ENCODE measurements at regions not wholly inside any gene's neighbourhood (a gene's known extent, or its start where the extent isn't known, plus 50 kb on each side); places are given as distances from the start of the nearest gene placed in this dataset.

DNA sequence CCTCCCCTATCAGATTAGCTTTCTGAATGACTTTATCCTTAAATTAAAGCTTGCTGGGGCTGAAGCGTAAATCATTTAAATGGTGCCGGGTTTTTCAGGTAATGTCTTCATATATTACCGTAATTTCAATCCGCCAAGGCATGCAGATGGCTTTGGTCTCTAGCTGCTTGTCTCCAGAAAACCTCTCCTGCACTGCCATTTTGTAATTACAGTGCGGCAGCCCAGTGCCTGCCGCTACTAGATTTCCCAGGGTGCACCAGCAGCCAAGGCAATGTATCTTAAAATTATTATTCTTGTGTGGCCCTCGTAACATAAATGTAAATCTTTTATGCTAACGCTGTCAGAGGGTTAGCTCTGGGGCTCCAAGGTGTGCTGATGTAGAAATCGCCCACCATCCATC is 208.5 kb downstream of the TMEM114 start:
- Histone ChIP-seq H3K9me3 (peaks cover 0 to 2% (median 0%) of the 10 kb centered on the region in 4 donors), H3K4me1 (no peaks in the 10 kb centered on the region), H3K27me3 (no peaks in the 10 kb centered on the region), H3K27ac (replicated peaks in 1 of 4) (no peak overlapping the region), H3K4me3 (no peak overlapping the region), H3K36me3 (no peaks in the 10 kb centered on the region)
- no peak for DNase-seq (ENCODE audit: extremely low spot score)
- WGBS, result 92% methylated on average over 9 of the region's 9 CpGs
- TF ChIP-seq POLR2AphosphoS5 (IDR thresholded peaks at IDR 0.05), result no peak
- TF ChIP-seq EP300 (IDR thresholded peaks at IDR 0.05), result no peak
- TF ChIP-seq POLR2A (IDR thresholded peaks at IDR 0.05; ENCODE audit: low read depth), result no peak
- TF ChIP-seq CTCF (IDR thresholded peaks at IDR 0.05), result no peak
- intact Hi-C loops (cut with DNase I), result no loop called here

DNA sequence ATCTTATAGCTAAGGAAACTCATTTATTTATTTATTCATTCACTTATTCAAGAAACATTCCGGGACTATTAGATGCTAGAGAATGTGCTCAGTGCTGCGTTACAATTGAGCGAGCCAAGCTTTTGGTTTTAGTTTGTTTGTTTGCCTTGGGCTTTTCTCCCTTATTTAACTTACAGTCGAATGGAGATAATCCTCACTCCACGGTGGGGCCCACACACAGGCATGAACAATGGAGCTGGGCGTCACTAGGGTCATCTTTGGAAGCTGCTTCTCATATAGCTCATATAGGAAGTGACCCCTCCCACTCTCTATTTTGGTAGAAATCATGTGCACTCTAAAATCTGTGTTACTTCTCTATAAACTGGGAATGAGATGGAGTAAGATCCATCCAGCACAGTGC is 210.0 kb downstream of the TMEM114 start:
- Histone ChIP-seq H3K4me3 (no peak overlapping the region), H3K4me1 (no peaks in the 10 kb centered on the region), H3K36me3 (no peaks in the 10 kb centered on the region), H3K27me3 (no peaks in the 10 kb centered on the region), H3K9me3 (peaks cover 0 to 2% (median 0%) of the 10 kb centered on the region in 4 donors), H3K27ac (replicated peaks in 1 of 4) (no peak overlapping the region)
- DNase-seq (ENCODE audit: extremely low spot score), result no peak
- WGBS, result 68% methylated on average over 6 of the region's 6 CpGs
- TF ChIP-seq POLR2AphosphoS5 (IDR thresholded peaks at IDR 0.05) (no peak), EP300 (IDR thresholded peaks at IDR 0.05) (no peak), POLR2A (IDR thresholded peaks at IDR 0.05; ENCODE audit: low read depth) (no peak), CTCF (IDR thresholded peaks at IDR 0.05) (no peak)
- intact Hi-C loops (cut with DNase I), result no loop called here

DNA sequence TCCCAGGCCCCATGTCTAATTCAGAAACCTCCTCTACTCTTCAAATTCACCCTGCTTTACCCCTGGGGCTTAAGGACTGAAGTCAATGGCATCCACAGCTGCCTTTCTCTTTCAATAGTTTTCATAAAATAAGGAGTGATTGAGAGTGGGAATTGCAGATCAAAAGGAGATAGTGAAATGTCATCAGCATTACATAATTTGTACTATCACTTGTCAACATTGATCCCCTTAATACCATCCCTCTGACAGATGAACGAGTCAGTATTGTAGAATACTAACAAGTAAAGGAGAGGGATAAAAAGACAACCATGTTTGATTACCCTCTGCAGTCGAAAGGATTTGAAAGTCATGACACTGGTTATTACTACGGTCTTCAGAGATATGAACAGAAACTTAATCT is 212.4 kb downstream of the TMEM114 start:
- no peak for DNase-seq (ENCODE audit: extremely low spot score)
- no peak for TF ChIP-seq POLR2AphosphoS5 (IDR thresholded peaks at IDR 0.05)
- no peak for TF ChIP-seq CTCF (IDR thresholded peaks at IDR 0.05)
- TF ChIP-seq EP300 (IDR thresholded peaks at IDR 0.05), result no peak
- TF ChIP-seq POLR2A (IDR thresholded peaks at IDR 0.05; ENCODE audit: low read depth), result no peak
- no peaks in the 10 kb centered on the region for H3K27me3 ChIP-seq
- H3K4me1 ChIP-seq, result no peaks in the 10 kb centered on the region
- intact Hi-C loops (cut with DNase I), result no loop called here
- no peaks in the 10 kb centered on the region for H3K36me3 ChIP-seq
- H3K4me3 ChIP-seq, result no peak overlapping the region
- WGBS, result 79% methylated on average over 3 of the region's 3 CpGs
- H3K27ac ChIP-seq (replicated peaks in 1 of 4), result no peak overlapping the region
- H3K9me3 ChIP-seq, result peaks cover 0 to 2% (median 0%) of the 10 kb centered on the region in 4 donors

DNA sequence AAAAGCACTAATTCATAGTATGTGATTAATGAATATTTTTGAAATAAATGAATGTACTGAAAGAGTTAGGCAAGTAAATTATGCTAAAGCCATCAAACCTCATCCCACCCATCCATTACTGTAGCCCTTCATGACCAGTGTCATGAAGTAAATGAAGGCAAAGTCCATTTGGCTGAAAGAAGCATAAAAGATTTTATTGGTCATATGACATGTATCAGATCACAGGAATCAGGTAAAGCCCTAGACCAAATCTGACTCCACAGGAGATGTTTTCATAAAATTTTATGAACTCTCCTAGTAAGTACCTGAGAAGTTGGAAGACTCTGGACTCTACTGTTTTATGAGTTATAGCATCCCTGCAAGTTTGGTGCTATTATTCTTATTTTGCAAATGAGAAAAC is 213.5 kb downstream of the TMEM114 start:
- no peak overlapping the region for H3K27ac ChIP-seq (replicated peaks in 1 of 4)
- H3K36me3 ChIP-seq, result no peaks in the 10 kb centered on the region
- no peaks in the 10 kb centered on the region for H3K27me3 ChIP-seq
- no peak for DNase-seq (ENCODE audit: extremely low spot score)
- H3K9me3 ChIP-seq, result peaks cover 0 to 4% (median 0%) of the 10 kb centered on the region in 4 donors
- intact Hi-C loops (cut with DNase I), result no loop called here
- H3K4me3 ChIP-seq, result no peak overlapping the region
- no peaks in the 10 kb centered on the region for H3K4me1 ChIP-seq
- TF ChIP-seq POLR2A (IDR thresholded peaks at IDR 0.05; ENCODE audit: low read depth) (no peak), CTCF (IDR thresholded peaks at IDR 0.05) (no peak), POLR2AphosphoS5 (IDR thresholded peaks at IDR 0.05) (no peak), EP300 (IDR thresholded peaks at IDR 0.05) (no peak)

DNA sequence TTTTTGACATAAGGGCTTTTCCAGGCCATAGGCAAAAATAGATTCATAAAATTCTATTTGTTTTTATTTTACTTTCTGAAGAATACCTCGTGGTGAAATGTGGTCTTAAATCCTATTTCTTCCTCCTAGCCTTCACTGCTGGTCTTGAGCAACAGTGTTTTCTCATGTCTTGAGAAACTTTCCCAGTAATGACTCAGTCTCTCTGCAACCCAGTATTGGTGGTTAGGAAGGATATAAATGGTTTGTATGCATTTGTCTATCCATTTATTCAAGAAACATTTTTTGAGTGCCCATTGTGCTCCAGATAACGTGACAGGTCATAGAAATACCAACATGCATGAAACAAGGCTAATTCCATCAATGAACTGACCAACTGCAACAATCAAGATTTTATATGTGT is 213.9 kb downstream of the TMEM114 start:
- no peak for TF ChIP-seq EP300 (IDR thresholded peaks at IDR 0.05)
- no peak for TF ChIP-seq POLR2A (IDR thresholded peaks at IDR 0.05; ENCODE audit: low read depth)
- intact Hi-C loops (cut with DNase I), result no loop called here
- 73% methylated on average over 2 of the region's 2 CpGs for WGBS
- Histone ChIP-seq H3K27ac (replicated peaks in 1 of 4) (no peak overlapping the region), H3K9me3 (peaks cover 0 to 8% (median under 1%) of the 10 kb centered on the region in 4 donors), H3K4me1 (no peaks in the 10 kb centered on the region), H3K36me3 (no peaks in the 10 kb centered on the region), H3K27me3 (no peaks in the 10 kb centered on the region), H3K4me3 (no peak overlapping the region)
- no peak for DNase-seq (ENCODE audit: extremely low spot score)

Data from esophagus muscularis mucosa (tissue), 4 donors.